Right lobe of liver (tissue), 4 donors: ENCODE measurements at regions not wholly inside any gene's neighbourhood (a gene's known extent, or its start where the extent isn't known, plus 50 kb on each side); places are given as distances from the start of the nearest gene placed in this dataset.

Experiments used
- POLR2A ChIP-seq: fragments of 450-650 bp; IDR thresholded peaks from one replicate; pipeline ENCODE4 v1.6.1; 2017; ENCODE audit warnings: antibody characterized with exemption, mild to moderate bottlenecking
- TF ChIP-seq, protein P1 (sequence below), 4 donors: fragments of 200-600 bp in 3 of 4; fragments of 450-650 bp in 1 of 4; IDR thresholded peaks; one replicate each; pipeline versions ENCODE4 v1.5.1 to v1.8.0; 2016 to 2022; ENCODE audit warnings: antibody characterized with exemption in 4 of 4, mild to moderate bottlenecking in 2 of 4
- donor health status: DM: no; HTN: no; CAD: no.
- donor health status: DM: no; HTN: no; CAD: no.
- donor health status: DM: no; HTN: yes; CAD: no.

GRCh38 chrY:7416406-7416805 lies 504.9 kb upstream of the AMELY start:
- TF ChIP-seq, protein P1, sequence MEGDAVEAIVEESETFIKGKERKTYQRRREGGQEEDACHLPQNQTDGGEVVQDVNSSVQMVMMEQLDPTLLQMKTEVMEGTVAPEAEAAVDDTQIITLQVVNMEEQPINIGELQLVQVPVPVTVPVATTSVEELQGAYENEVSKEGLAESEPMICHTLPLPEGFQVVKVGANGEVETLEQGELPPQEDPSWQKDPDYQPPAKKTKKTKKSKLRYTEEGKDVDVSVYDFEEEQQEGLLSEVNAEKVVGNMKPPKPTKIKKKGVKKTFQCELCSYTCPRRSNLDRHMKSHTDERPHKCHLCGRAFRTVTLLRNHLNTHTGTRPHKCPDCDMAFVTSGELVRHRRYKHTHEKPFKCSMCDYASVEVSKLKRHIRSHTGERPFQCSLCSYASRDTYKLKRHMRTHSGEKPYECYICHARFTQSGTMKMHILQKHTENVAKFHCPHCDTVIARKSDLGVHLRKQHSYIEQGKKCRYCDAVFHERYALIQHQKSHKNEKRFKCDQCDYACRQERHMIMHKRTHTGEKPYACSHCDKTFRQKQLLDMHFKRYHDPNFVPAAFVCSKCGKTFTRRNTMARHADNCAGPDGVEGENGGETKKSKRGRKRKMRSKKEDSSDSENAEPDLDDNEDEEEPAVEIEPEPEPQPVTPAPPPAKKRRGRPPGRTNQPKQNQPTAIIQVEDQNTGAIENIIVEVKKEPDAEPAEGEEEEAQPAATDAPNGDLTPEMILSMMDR (IDR thresholded peaks at IDR 0.05) = no peak
- TF ChIP-seq POLR2A = no peak
